Skin of body (tissue), 1 donor: ENCODE measurements at regions not wholly inside any gene's neighbourhood (a gene's known extent, or its start where the extent isn't known, plus 50 kb on each side); places are given as distances from the start of the nearest gene placed in this dataset.

Experiments used
- DNase-seq: peaks from one replicate; lab custom pipeline; 2025; lab: John Stamatoyannopoulos, UW

- DNase-seq, result no peak
Measured at GRCh38 chr5:3364941-3365340, 230.7 kb upstream of the IRX1 start.

DNA sequence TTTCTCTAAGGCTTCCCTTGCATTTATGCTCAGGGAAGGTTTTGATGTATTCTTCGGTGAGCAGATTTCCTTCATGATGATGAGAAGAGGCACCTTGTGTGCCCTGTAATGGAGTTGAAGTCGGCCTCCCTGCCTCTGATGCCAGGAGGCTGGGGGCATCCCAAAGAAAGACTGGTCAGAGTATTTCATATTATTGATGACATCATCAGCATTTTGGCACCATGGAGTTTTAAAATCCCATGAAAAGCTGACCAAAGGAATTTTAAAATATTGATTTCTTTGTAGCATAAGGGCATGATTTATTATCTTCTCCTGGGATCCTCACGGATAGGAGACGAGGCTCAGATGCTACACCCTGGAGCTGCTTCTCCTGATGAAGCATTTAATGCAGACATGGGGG is 231.2 kb upstream of the IRX1 start:
- no peak for DNase-seq

GRCh38 chr5:3362606-3362910 is 233.1 kb upstream of the IRX1 start:
- no peak for DNase-seq

- no peak for DNase-seq
Measured at GRCh38 chr5:3361811-3362605, 233.6 kb upstream of the IRX1 start.

DNA sequence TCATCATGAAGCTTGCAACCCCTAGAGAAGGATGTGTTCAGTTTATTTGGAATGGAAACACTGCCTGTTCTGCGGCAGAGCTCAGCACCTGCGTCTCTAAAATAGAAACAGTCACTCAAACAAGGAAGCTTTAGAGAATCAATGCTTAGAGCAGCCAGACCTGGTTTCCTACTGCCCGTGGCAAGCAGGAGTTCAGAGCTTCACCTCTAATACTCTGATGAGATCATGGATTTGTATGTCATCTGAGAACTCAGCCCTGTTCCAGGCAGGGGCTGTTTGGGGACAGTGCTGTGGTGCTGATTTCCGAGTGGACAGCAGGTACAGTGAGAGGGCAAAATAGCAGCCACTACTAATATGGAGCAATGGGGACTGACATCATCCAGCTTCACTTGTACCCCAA is 236.0 kb upstream of the IRX1 start:
- DNase-seq, result no peak

DNA sequence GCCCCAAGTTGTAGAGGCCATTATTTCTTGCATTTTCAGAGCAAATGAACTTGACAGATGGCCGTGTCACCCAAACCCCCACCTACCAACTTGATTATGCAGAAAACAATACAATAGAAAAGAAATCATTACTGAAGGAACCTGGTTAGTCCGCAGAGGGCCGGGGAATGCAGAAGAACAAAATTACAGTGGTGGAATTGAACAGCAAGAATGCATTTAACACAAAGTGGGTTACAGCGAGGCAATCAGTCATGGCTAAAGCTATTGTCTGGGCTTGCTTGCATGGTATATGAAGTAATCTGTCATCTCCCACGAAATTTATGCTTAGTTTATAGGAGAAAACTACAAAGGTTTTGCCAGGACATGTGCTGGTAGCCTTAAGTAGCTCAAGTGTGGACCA is 238.3 kb upstream of the IRX1 start:
- DNase-seq, result no peak

GRCh38 chr5:3356016-3356415 is 239.6 kb upstream of the IRX1 start:
- DNase-seq, result no peak

GRCh38 chr5:3355126-3355525 is 240.5 kb upstream of the IRX1 start:
- peak; percentile 7 for DNase-seq

- DNase-seq, result no peak
Measured at GRCh38 chr5:3354606-3355005, 241.0 kb upstream of the IRX1 start.

DNA sequence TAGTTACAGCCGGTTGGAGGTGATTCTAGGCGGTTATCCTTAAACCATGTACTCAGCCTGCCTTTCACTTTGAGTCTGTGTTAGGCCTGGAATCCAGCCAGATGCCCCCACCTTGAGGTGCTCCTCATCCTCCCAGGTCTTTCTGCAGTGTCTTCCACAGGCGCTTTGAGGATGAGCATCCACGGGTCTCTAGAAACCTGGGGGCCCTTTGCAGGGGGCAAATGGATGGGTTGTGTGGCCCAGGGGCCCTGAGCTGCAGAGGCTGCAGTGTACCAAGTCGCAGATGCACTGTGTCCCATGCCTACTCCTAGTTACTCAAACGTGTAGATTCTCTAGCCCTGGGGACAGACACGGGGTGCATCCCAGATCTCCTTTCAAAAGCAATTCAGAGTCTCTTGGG is 242.1 kb upstream of the IRX1 start:
- no peak for DNase-seq

GRCh38 chr5:3352711-3353110 is 242.9 kb upstream of the IRX1 start:
- no peak for DNase-seq

GRCh38 chr5:3351581-3352442 is 243.8 kb upstream of the IRX1 start:
- no peak for DNase-seq

DNA sequence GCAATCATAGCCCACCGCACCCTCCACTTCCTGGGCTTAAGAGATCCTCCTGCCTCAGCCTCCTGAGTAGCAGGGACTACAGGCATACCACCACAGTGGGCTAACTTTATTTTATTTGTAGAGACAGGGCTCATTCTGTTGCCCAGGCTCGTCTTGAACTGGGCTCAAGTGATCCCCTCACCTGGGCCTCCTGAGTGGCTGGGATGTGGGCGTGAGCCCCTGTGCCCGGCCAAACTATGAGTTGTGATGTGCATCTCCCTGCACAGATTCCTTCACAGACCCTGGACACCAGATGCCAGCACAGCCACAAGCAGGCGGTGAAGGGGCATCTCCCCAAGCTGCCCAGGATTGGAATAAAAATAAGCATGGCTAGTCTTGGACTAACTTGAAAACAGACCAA is 244.9 kb upstream of the IRX1 start:
- no peak for DNase-seq

DNA sequence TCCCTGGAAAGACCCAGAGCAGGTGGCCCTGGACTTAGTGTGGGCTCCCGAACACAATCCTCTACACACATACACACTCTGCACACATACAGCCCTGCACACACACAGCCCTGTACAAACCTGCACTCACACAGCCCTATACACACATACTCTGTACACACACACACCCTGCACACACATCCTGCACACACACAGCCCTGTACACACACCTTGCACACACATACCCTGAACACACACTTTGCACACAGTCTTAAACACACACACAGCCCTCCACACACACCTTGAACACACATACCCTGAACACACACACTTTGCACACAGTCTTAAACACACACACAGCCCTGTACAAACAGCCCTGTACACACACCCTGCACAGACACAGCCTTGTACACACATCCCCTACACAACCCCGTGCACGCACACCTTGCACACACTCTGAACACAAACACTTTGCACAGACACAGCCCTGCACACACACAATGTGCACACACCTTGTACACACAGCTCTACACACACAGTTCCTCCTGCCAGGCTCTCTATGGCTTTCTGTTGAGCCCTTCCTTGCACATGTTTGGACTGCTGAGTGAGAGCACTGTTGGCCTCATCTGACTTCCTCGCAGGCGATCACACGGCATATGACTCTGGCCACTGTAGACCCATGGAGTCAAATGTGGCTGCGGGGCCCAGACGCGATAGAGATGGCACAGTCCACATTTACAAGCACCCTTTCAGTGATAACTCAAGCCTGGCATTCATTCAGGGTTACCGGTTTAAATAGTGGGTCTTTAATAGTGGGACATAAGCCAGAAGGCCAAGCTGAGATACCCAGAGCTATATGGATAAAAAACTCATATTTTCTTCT is 245.7 kb upstream of the IRX1 start:
- DNase-seq, result no peak

GRCh38 chr5:3348576-3349535 is 246.8 kb upstream of the IRX1 start:
- DNase-seq, result no peak

DNA sequence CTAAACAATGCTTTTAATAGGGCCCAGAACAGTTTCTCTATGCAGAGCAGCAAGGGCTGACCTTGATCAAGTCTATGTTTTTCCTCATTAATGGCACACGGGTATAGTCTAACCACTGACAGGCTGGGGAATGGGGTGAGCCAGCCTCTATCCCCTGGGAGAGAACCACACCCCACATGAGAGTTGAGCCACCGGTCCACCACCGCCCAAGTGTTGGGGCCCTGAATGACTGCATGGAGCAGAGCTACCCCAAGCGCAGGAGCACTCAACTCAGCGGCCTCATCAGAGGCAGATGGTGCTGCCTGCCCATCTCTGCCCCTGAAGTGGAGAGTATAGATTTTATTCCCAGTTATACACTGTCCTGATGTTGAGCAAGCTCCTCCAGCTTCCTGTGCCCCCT is 247.9 kb upstream of the IRX1 start:
- no peak for DNase-seq

- DNase-seq, result no peak
Measured at GRCh38 chr5:3346111-3346820, 249.4 kb upstream of the IRX1 start.

- no peak for DNase-seq
Measured at GRCh38 chr5:3345195-3345594, 250.4 kb upstream of the IRX1 start.

DNA sequence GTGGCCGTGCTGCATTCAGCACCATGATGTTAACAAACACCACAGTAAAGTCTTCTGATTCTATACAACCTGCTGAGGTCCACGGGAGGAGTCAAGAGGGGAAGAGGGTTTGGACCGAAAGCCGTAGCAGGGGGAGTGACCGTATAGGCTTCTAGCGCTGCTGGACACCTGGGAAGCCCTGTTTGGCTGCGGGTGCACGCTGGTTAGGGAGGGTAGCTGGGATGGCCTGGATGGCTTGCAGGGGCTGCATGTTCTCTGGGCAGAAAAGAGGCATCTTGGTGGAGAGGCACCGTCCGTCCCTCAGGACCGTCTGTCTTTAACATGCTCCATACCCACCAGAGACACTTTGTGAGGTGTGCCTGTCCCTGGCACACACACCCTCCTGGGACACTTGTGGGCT is 251.0 kb upstream of the IRX1 start:
- no peak for DNase-seq

GRCh38 chr5:3343911-3344310 is 251.7 kb upstream of the IRX1 start:
- no peak for DNase-seq
